Breast epithelium (tissue), 3 donors: ENCODE measurements at regions not wholly inside any gene's neighbourhood (a gene's known extent, or its start where the extent isn't known, plus 50 kb on each side); places are given as distances from the start of the nearest gene placed in this dataset.
A peak's percentile ranks its signal among the peaks of the same experiment; 100 is the strongest.

Source experiments
- CTCF ChIP-seq, 3 donors: fragments of 450-650 bp; IDR thresholded peaks; one replicate each; pipeline ENCODE4 v1.5.1; 2016 to 2017; ENCODE audit warnings: antibody characterized with exemption in 3 of 3, mild to moderate bottlenecking in 3 of 3, moderate library complexity in 3 of 3
- POLR2A ChIP-seq: fragments of 450-650 bp; IDR thresholded peaks from one replicate; pipeline ENCODE4 v1.6.1; 2016; ENCODE audit warnings: antibody characterized with exemption, mild to moderate bottlenecking, moderate library complexity
- POLR2AphosphoS5 ChIP-seq, 3 donors: sonication (generic); formaldehyde crosslinking; IDR thresholded peaks; one replicate each; pipeline ENCODE4 v1.6.1; 2017; ENCODE audit warnings: antibody characterized with exemption in 3 of 3

- TF ChIP-seq CTCF (IDR thresholded peaks at IDR 0.05), result no peak
- TF ChIP-seq POLR2A, result no peak
- peak in 2 of 3 donors; percentile 43 to 60 for TF ChIP-seq POLR2AphosphoS5 (IDR thresholded peaks at IDR 0.05)
Measured at GRCh38 chr21:39006571-39007311, 176.5 kb downstream of the PSMG1 start.
